Smooth muscle cell (in vitro differentiated cells): ENCODE measurements at regions not wholly inside any gene's neighbourhood (a gene's known extent, or its start where the extent isn't known, plus 50 kb on each side); places are given as distances from the start of the nearest gene placed in this dataset.

Experiments
- DNase-seq: peaks from one replicate; lab custom pipeline; 2025; ENCODE audit not compliant: unreplicated experiment; lab: John Stamatoyannopoulos, UW
- H2AFZ ChIP-seq: fragments of 200-600 bp; sonication (generic); 2 replicates; pipeline ENCODE4 v1.6.0; 2016; ENCODE audit warnings: antibody characterized with exemption, low read depth, mild to moderate bottlenecking
- H3F3A ChIP-seq: fragments of 200-600 bp; sonication (generic); 2 replicates; pipeline ENCODE4 v1.6.0; 2017; ENCODE audit warnings: antibody characterized with exemption, low read depth
- H3K27ac ChIP-seq: fragments of 200-600 bp; sonication (generic); 2 replicates; pipeline ENCODE4 v1.5.1; 2016; ENCODE audit warnings: low read depth, mild to moderate bottlenecking
- H3K27me3 ChIP-seq: fragments of 200-600 bp; sonication (generic); 2 replicates; pipeline ENCODE4 v1.6.1; 2016; ENCODE audit warnings: low read depth, mild to moderate bottlenecking
- H3K36me3 ChIP-seq: fragments of 200-600 bp; sonication (generic); 2 replicates; pipeline ENCODE4 v1.5.1; 2016; ENCODE audit warnings: low read depth
- H3K4me1 ChIP-seq: fragments of 200-600 bp; sonication (generic); 2 replicates; pipeline ENCODE4 v1.5.1; 2016; ENCODE audit warnings: low read depth
- H3K4me2 ChIP-seq: fragments of 200-600 bp; sonication (generic); 2 replicates; pipeline ENCODE4 v1.6.0; 2016; ENCODE audit warnings: mild to moderate bottlenecking
- H3K4me3 ChIP-seq: fragments of 200-600 bp; sonication (generic); 2 replicates; pipeline ENCODE4 v1.5.1; 2016; ENCODE audit warnings: mild to moderate bottlenecking
- H3K79me2 ChIP-seq: fragments of 200-600 bp; sonication (generic); 2 replicates; pipeline ENCODE4 v1.6.0; 2016; ENCODE audit warnings: low read depth, mild to moderate bottlenecking
- H3K9ac ChIP-seq: fragments of 200-600 bp; sonication (generic); 2 replicates; pipeline ENCODE4 v1.6.0; 2016; ENCODE audit warnings: low read depth
- H3K9me3 ChIP-seq: fragments of 200-600 bp; sonication (generic); replicated peaks from 2 replicates; pipeline ENCODE4 v1.5.1; 2016; ENCODE audit warnings: low read depth
- H4K20me1 ChIP-seq: fragments of 200-600 bp; sonication (generic); 2 replicates; pipeline ENCODE4 v1.6.0; 2016; ENCODE audit warnings: low read depth
- CTCF ChIP-seq: fragments of 200-600 bp; sonication (generic); IDR thresholded peaks from 2 replicates; pipeline ENCODE4 v1.5.1; 2017; ENCODE audit warnings: borderline replicate concordance, mild to moderate bottlenecking, antibody characterized with exemption; ENCODE audit not compliant: insufficient read depth, poor library complexity, severe bottlenecking
- WGBS: methylation state at CpG from one replicate; pipeline ENCODE4 v1.1.7; 2016; ENCODE audit warnings: low lambda C conversion rate; 5-methylcytosine and 5-hydroxymethylcytosine counted together

- 91% methylated on average over 3 of the region's 3 CpGs for WGBS
- no peak for TF ChIP-seq CTCF
- H3K36me3 ChIP-seq: no peaks in the 10 kb centered on the region
- H3K4me1 ChIP-seq: no peaks in the 10 kb centered on the region
- H3K4me2 ChIP-seq: no peak overlapping the region
- no peak overlapping the region for H3K9ac ChIP-seq
- no peak overlapping the region for H3K27ac ChIP-seq
- H3K27me3 ChIP-seq: no peaks in the 10 kb centered on the region
- no peak overlapping the region for H2AFZ ChIP-seq
- H3F3A ChIP-seq: no peaks in the 10 kb centered on the region
- H4K20me1 ChIP-seq: no peaks in the 10 kb centered on the region
- no peak for DNase-seq
- H3K4me3 ChIP-seq: no peak overlapping the region
- no peaks in the 10 kb centered on the region for H3K9me3 ChIP-seq
- H3K79me2 ChIP-seq: no peaks in the 10 kb centered on the region
Measured at GRCh38 chr1:60173729-60174505, 100.3 kb upstream of the C1orf87 start.

GRCh38 chr1:60173006-60173405 lies 99.4 kb upstream of the C1orf87 start:
- Histone ChIP-seq H3K4me2 (no peak overlapping the region), H4K20me1 (no peaks in the 10 kb centered on the region), H3K79me2 (no peaks in the 10 kb centered on the region), H3K27ac (no peak overlapping the region), H3K27me3 (no peaks in the 10 kb centered on the region), H3K4me3 (no peak overlapping the region), H3K4me1 (no peaks in the 10 kb centered on the region), H3K36me3 (no peaks in the 10 kb centered on the region), H3K9me3 (no peaks in the 10 kb centered on the region), H3K9ac (no peak overlapping the region), H3F3A (no peaks in the 10 kb centered on the region), H2AFZ (no peak overlapping the region)
- 98% methylated on average over 2 of the region's 2 CpGs for WGBS
- TF ChIP-seq CTCF: no peak
- DNase-seq: no peak

- H3K27ac ChIP-seq: no peak overlapping the region
- no peak overlapping the region for H3K4me3 ChIP-seq
- WGBS: 59% methylated on average over 4 of the region's 4 CpGs
- DNase-seq: no peak
- no peaks in the 10 kb centered on the region for H3K9me3 ChIP-seq
- no peak for TF ChIP-seq CTCF
- no peak overlapping the region for H2AFZ ChIP-seq
- no peak overlapping the region for H3K4me2 ChIP-seq
- no peaks in the 10 kb centered on the region for H4K20me1 ChIP-seq
- H3K4me1 ChIP-seq: no peaks in the 10 kb centered on the region
- no peak overlapping the region for H3K9ac ChIP-seq
- H3F3A ChIP-seq: no peaks in the 10 kb centered on the region
- no peaks in the 10 kb centered on the region for H3K79me2 ChIP-seq
- H3K27me3 ChIP-seq: no peaks in the 10 kb centered on the region
- H3K36me3 ChIP-seq: no peaks in the 10 kb centered on the region
Measured at GRCh38 chr1:60171801-60172200, 98.2 kb upstream of the C1orf87 start.

GRCh38 chr1:60170709-60171108 lies 97.1 kb upstream of the C1orf87 start:
- Histone ChIP-seq H3F3A (no peaks in the 10 kb centered on the region), H3K9ac (no peak overlapping the region), H4K20me1 (no peaks in the 10 kb centered on the region), H2AFZ (no peak overlapping the region), H3K9me3 (no peaks in the 10 kb centered on the region), H3K4me2 (no peak overlapping the region), H3K4me1 (no peaks in the 10 kb centered on the region), H3K27me3 (no peaks in the 10 kb centered on the region), H3K4me3 (no peak overlapping the region), H3K36me3 (no peaks in the 10 kb centered on the region), H3K79me2 (no peaks in the 10 kb centered on the region), H3K27ac (no peak overlapping the region)
- DNase-seq: no peak
- no peak for TF ChIP-seq CTCF
